WI38 (cell line): ENCODE measurements at regions not wholly inside any gene's neighbourhood (a gene's known extent, or its start where the extent isn't known, plus 50 kb on each side); places are given as distances from the start of the nearest gene placed in this dataset.

Experiments used
- H3K4me3 ChIP-seq: 2 replicates; pipeline ENCODE4 v1.5.1; 2011; ENCODE audit warnings: low read depth, mild to moderate bottlenecking, control low read depth, low read length
- CTCF ChIP-seq: IDR thresholded peaks from 2 replicates; pipeline ENCODE4 v1.5.1; 2012; ENCODE audit warnings: low read depth, mild to moderate bottlenecking, control low read depth, low read length

- no peak for TF ChIP-seq CTCF
- no peak overlapping the region for H3K4me3 ChIP-seq
These were observed 101.2 kb upstream of the ERG start for GRCh38 chr21:38599381-38599975.

- no peak for TF ChIP-seq CTCF
These were observed 101.8 kb upstream of the ERG start for GRCh38 chr21:38600106-38600505.

GRCh38 chr21:38605236-38605635 lies 107.0 kb upstream of the ERG start:
- no peak overlapping the region for H3K4me3 ChIP-seq
- TF ChIP-seq CTCF = no peak

More at GRCh38 chr21:38600106-38600505, 101.8 kb upstream of the ERG start:
- H3K4me3 ChIP-seq = no peak overlapping the region

- no peak for TF ChIP-seq CTCF
- H3K4me3 ChIP-seq = no peak overlapping the region
These were observed 111.3 kb upstream of the ERG start for GRCh38 chr21:38609580-38609979.

- no peak overlapping the region for H3K4me3 ChIP-seq
- TF ChIP-seq CTCF = no peak
These were observed 112.5 kb upstream of the ERG start for GRCh38 chr21:38610623-38611251.

GRCh38 chr21:38611277-38611676 lies 113.0 kb upstream of the ERG start:
- no peak for TF ChIP-seq CTCF
- H3K4me3 ChIP-seq = no peak overlapping the region

GRCh38 chr21:38613686-38614085 lies 115.4 kb upstream of the ERG start:
- no peak overlapping the region for H3K4me3 ChIP-seq
- TF ChIP-seq CTCF = no peak
